Stimulated activated naive B cell treated with anti-CD40 and anti-IgM and Interleukin-4, amounts not matched to agents 10 μg/mL and 1 μg/mL and 100 μg/mL, for 72 hours (primary cell): ENCODE measurements at regions not wholly inside any gene's neighbourhood (a gene's known extent, or its start where the extent isn't known, plus 50 kb on each side); places are given as distances from the start of the nearest gene placed in this dataset.
"Not testable (repeated sequence)": the region's sequence is repeated elsewhere in the genome, so short reads cannot be mapped to it uniquely, and the experiment has no call there.

ENCODE experiments used
- ATAC-seq, 2 donors: fragments of 150-1000 bp; cut with Tn5 transposase; replicated peaks; 2 replicates each; pipeline ENCODE4 v1.10.0; 2021; ENCODE audit warnings: moderate library complexity in 1 of 2
- DNase-seq: peaks from one replicate; pipeline ENCODE4 v3.0.0; 2021
- H3K27ac Mint-ChIP-seq: one replicate; pipeline ENCODE4 v1.8.0; 2022; ENCODE audit warnings: mild to moderate bottlenecking, mixed read lengths
- H3K27me3 Mint-ChIP-seq, 2 donors: one replicate each; pipeline ENCODE4 v1.8.0; 2022; ENCODE audit warnings: mixed read lengths in 2 of 2
- H3K36me3 Mint-ChIP-seq, 2 donors: one replicate each; pipeline ENCODE4 v1.8.0; 2022; ENCODE audit warnings: mixed read lengths in 2 of 2, mild to moderate bottlenecking in 1 of 2
- H3K4me1 Mint-ChIP-seq, 2 donors: one replicate each; pipeline ENCODE4 v1.8.0; 2022; ENCODE audit warnings: mixed read lengths in 2 of 2, mild to moderate bottlenecking in 1 of 2
- H3K4me3 Mint-ChIP-seq, 2 donors: one replicate each; pipeline ENCODE4 v1.8.0; 2022; ENCODE audit warnings: mild to moderate bottlenecking in 2 of 2, mixed read lengths in 2 of 2, moderate library complexity in 1 of 2
- H3K9me3 Mint-ChIP-seq, 2 donors: one replicate each; pipeline ENCODE4 v1.8.0; 2022; ENCODE audit warnings: mixed read lengths in 2 of 2, mild to moderate bottlenecking in 1 of 2

GRCh38 chr10:36468620-36469019, 656.8 kb upstream of the ANKRD30A start:
- ATAC-seq (no peak), DNase-seq (no peak)
- no peaks in the 10 kb centered on the region for H3K9me3 Mint-ChIP-seq
- H3K4me1 Mint-ChIP-seq = no peaks in the 10 kb centered on the region
- no peak overlapping the region for H3K4me3 Mint-ChIP-seq
- no peak overlapping the region for H3K27ac Mint-ChIP-seq
- H3K27me3 Mint-ChIP-seq = no peaks in the 10 kb centered on the region
- no peaks in the 10 kb centered on the region for H3K36me3 Mint-ChIP-seq

DNA sequence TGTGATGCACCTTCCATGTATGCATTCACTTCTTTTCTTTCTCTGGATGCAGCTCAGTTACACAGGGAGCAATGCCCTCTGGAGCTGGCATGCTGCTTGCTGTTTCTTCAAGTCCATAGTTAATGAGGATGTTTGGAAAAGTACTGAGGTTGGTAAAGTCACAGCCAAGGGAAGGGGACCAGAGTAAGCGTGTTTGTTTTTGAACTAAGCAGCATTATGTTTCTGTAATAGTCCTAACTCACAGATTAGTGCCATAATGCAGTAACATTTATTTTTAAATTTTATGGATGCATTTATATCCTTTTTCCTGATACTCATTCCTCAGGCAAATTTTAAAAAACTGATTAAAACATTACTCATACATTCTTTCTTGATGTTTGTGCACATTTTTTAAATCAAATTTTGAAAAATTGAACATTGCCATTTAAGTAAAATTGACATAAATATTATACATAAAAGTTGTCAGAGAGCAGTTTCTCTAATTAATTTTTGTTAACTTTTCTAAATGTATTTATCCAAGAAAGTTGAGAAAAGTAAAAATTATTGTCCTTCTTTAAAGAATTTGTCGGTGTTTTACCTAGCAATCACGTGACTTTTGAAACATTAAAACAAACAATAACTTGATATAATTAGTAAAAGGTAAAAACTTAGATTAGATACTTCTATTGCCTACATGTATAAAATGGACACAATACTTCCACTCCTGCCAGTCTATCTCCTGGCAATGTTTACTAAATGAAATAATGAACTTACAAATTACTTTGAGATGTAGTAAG, 659.6 kb upstream of the ANKRD30A start:
- no peaks in the 10 kb centered on the region for H3K36me3 Mint-ChIP-seq
- ATAC-seq = no peak
- H3K9me3 Mint-ChIP-seq = peaks cover 1 to 3% of the 10 kb centered on the region in 2 donors
- no peaks in the 10 kb centered on the region for H3K27me3 Mint-ChIP-seq
- DNase-seq = no peak
- H3K27ac Mint-ChIP-seq = no peak overlapping the region
- H3K4me3 Mint-ChIP-seq = no peak overlapping the region
- no peaks in the 10 kb centered on the region for H3K4me1 Mint-ChIP-seq

GRCh38 chr10:36464291-36464690, 661.1 kb upstream of the ANKRD30A start:
- ATAC-seq (no peak), DNase-seq (no peak)
- no peaks in the 10 kb centered on the region for H3K27me3 Mint-ChIP-seq
- no peak overlapping the region for H3K4me3 Mint-ChIP-seq
- H3K36me3 Mint-ChIP-seq = no peaks in the 10 kb centered on the region
- no peaks in the 10 kb centered on the region for H3K4me1 Mint-ChIP-seq
- no peak overlapping the region for H3K27ac Mint-ChIP-seq
- H3K9me3 Mint-ChIP-seq = peaks cover 1 to 4% of the 10 kb centered on the region in 2 donors

DNA sequence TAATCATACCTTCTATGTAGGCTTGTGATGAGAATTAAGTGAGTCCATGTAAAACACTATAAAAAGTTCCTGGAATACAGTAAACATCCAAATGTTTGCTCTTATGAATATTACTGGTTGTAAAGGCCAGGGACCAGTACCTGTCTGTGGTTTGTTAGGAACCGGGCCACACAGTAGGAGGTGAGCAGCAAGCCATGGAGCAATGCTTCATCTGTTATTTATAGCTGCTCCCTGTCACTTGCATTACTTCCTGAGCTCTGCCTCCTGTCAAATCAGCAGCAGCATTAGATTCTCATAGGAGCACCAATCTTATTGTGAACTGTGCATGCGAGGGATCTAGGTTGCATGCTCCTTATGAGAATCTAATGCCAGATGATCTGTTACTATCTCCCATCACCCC, 662.0 kb upstream of the ANKRD30A start:
- DNase-seq (no peak), ATAC-seq (no peak)
- Mint-ChIP-seq H3K4me3 (no peak overlapping the region), H3K27ac (no peak overlapping the region), H3K4me1 (no peaks in the 10 kb centered on the region), H3K36me3 (no peaks in the 10 kb centered on the region), H3K27me3 (no peaks in the 10 kb centered on the region), H3K9me3 (peaks cover 6 to 7% of the 10 kb centered on the region in 2 donors)

- no peaks in the 10 kb centered on the region for H3K36me3 Mint-ChIP-seq
- peaks cover 10% of the 10 kb centered on the region in 2 donors for H3K9me3 Mint-ChIP-seq
- no peak overlapping the region for H3K4me3 Mint-ChIP-seq
- H3K4me1 Mint-ChIP-seq = no peaks in the 10 kb centered on the region
- DNase-seq = no peak
- H3K27ac Mint-ChIP-seq = no peak overlapping the region
- H3K27me3 Mint-ChIP-seq = no peaks in the 10 kb centered on the region
- no peak for ATAC-seq
Measured at GRCh38 chr10:36462194-36462593, 663.2 kb upstream of the ANKRD30A start.

DNA sequence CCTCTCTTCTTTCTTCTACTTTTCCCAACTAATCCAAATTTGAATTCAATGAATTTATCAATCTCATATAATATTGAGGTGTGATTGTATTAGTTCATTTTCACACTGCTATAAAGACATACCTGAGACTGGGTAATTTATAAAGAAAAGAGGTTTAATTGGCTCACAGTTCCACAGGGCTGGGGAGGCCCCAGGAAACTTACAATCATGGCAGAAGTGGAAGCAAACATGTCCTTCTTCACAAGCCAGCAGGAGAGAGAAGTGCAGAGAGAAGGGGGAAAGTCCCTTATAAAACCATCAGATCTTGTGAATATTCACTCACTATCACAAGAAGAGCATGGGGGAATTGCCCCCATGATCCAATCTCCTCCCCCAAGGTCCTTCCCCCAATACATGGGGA, 667.0 kb upstream of the ANKRD30A start:
- H3K27ac Mint-ChIP-seq, DNase-seq, H3K36me3 Mint-ChIP-seq, ATAC-seq, H3K4me3 Mint-ChIP-seq, H3K4me1 Mint-ChIP-seq, H3K27me3 Mint-ChIP-seq: not testable (repeated sequence)
- H3K9me3 Mint-ChIP-seq = peaks cover 10 to 12% of the 10 kb centered on the region in 2 donors

DNA sequence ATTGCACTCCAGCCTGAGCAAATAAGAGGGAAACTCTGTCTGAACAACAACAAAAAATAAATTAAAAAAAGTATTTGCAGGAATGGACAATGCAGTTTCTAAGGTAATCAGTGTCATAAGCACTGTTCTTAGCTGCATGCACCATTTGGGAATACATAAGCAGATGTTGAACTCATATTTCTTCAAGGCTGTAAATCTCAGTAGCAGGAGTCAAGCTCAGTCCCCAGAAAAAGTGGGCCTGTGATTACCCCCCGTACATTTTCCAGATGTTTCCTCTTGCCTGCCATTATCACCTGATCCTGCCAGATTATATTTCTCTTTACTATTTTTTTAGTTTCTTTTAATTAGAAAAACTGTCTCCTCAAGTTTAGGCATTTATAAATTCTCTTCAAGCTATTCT, 667.6 kb upstream of the ANKRD30A start:
- peaks cover 10 to 12% of the 10 kb centered on the region in 2 donors for H3K9me3 Mint-ChIP-seq
- DNase-seq (no peak), ATAC-seq (no peak)
- no peaks in the 10 kb centered on the region for H3K36me3 Mint-ChIP-seq
- H3K4me3 Mint-ChIP-seq = no peak overlapping the region
- H3K4me1 Mint-ChIP-seq = no peaks in the 10 kb centered on the region
- H3K27me3 Mint-ChIP-seq = no peaks in the 10 kb centered on the region
- H3K27ac Mint-ChIP-seq = no peak overlapping the region

GRCh38 chr10:36455526-36456133, 669.8 kb upstream of the ANKRD30A start:
- H3K27ac Mint-ChIP-seq = no peak overlapping the region
- no peak for DNase-seq
- no peak overlapping the region for H3K4me3 Mint-ChIP-seq
- ATAC-seq = no peak
- H3K36me3 Mint-ChIP-seq = no peaks in the 10 kb centered on the region
- H3K4me1 Mint-ChIP-seq = no peaks in the 10 kb centered on the region
- H3K9me3 Mint-ChIP-seq = peaks cover 6 to 11% of the 10 kb centered on the region in 2 donors
- H3K27me3 Mint-ChIP-seq = no peaks in the 10 kb centered on the region

- no peak overlapping the region for H3K4me3 Mint-ChIP-seq
- no peaks in the 10 kb centered on the region for H3K4me1 Mint-ChIP-seq
- no peaks in the 10 kb centered on the region for H3K36me3 Mint-ChIP-seq
- no peak overlapping the region for H3K27ac Mint-ChIP-seq
- no peak for ATAC-seq
- H3K27me3 Mint-ChIP-seq = no peaks in the 10 kb centered on the region
- peaks cover 0 to 4% of the 10 kb centered on the region in 2 donors for H3K9me3 Mint-ChIP-seq
- no peak for DNase-seq
Measured at GRCh38 chr10:36452851-36453250, 672.5 kb upstream of the ANKRD30A start.

- Mint-ChIP-seq H3K27ac (no peak overlapping the region), H3K4me3 (no peak overlapping the region), H3K27me3 (no peaks in the 10 kb centered on the region), H3K9me3 (peaks cover 0 to 1% of the 10 kb centered on the region in 2 donors), H3K4me1 (no peaks in the 10 kb centered on the region), H3K36me3 (no peaks in the 10 kb centered on the region)
- DNase-seq (no peak), ATAC-seq (no peak)
Measured at GRCh38 chr10:36451391-36451970, 673.9 kb upstream of the ANKRD30A start.

- no peaks in the 10 kb centered on the region for H3K36me3 Mint-ChIP-seq
- no peaks in the 10 kb centered on the region for H3K4me1 Mint-ChIP-seq
- no peak overlapping the region for H3K4me3 Mint-ChIP-seq
- no peaks in the 10 kb centered on the region for H3K27me3 Mint-ChIP-seq
- no peak for ATAC-seq
- peak overlapping the region; percentile 32 for H3K27ac Mint-ChIP-seq
- no peak for DNase-seq
- peaks cover 0 to 1% of the 10 kb centered on the region in 2 donors for H3K9me3 Mint-ChIP-seq
Measured at GRCh38 chr10:36450380-36450779, 675.0 kb upstream of the ANKRD30A start.

- Mint-ChIP-seq H3K4me3 (no peak overlapping the region), H3K36me3 (no peaks in the 10 kb centered on the region), H3K27ac (no peak overlapping the region), H3K9me3 (peaks cover 0 to 1% of the 10 kb centered on the region in 2 donors), H3K4me1 (no peaks in the 10 kb centered on the region), H3K27me3 (no peaks in the 10 kb centered on the region)
- DNase-seq (no peak), ATAC-seq (no peak)
Measured at GRCh38 chr10:36448760-36449691, 676.4 kb upstream of the ANKRD30A start.

- Mint-ChIP-seq H3K9me3 (peaks cover 0 to 1% of the 10 kb centered on the region in 2 donors), H3K27me3 (no peaks in the 10 kb centered on the region), H3K4me1 (no peaks in the 10 kb centered on the region), H3K4me3 (no peak overlapping the region), H3K27ac (no peak overlapping the region), H3K36me3 (no peaks in the 10 kb centered on the region)
- DNase-seq (no peak), ATAC-seq (no peak)
Measured at GRCh38 chr10:36446881-36447280, 678.5 kb upstream of the ANKRD30A start.

DNA sequence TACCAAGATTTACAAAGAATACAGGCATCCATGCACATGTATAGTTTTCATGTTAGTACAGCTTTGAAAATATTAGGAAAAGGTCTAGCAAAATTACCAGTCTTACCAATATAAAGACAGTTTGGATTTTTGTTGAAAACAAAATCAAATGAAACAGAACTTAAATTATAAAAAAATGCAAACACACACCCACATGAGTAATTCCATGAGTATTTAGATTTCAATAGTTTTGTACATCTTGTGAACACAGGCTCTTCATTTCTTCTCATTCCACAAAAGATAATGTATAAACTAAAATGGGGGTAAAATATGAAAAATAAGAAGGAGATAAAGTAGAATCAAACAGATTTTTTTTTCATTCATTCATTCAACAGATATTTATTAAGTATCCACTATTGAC, 682.2 kb upstream of the ANKRD30A start:
- Mint-ChIP-seq H3K9me3 (peaks cover 0 to 1% of the 10 kb centered on the region in 2 donors), H3K27ac (no peak overlapping the region)
- ATAC-seq = no peak

More for the DNA sequence above, 682.2 kb upstream of the ANKRD30A start:
- Mint-ChIP-seq H3K36me3 (no peaks in the 10 kb centered on the region), H3K4me1 (no peaks in the 10 kb centered on the region), H3K4me3 (no peak overlapping the region), H3K27me3 (no peaks in the 10 kb centered on the region)
- DNase-seq = no peak
